GM10266 (cell line): ENCODE measurements at regions not wholly inside any gene's neighbourhood (a gene's known extent, or its start where the extent isn't known, plus 50 kb on each side); places are given as distances from the start of the nearest gene placed in this dataset.

Experiments used
- DNase-seq: peaks from one replicate; pipeline ENCODE4 v3.0.0; 2012; ENCODE audit errors: extremely low spot score
- TF ChIP-seq, protein P1 (sequence below): IDR thresholded peaks from 2 replicates; pipeline ENCODE4 v1.5.1; 2012; ENCODE audit warnings: mild to moderate bottlenecking, low read depth; ENCODE audit not compliant: control insufficient read depth, insufficient read depth; ENCODE audit errors: missing control alignments

DNA sequence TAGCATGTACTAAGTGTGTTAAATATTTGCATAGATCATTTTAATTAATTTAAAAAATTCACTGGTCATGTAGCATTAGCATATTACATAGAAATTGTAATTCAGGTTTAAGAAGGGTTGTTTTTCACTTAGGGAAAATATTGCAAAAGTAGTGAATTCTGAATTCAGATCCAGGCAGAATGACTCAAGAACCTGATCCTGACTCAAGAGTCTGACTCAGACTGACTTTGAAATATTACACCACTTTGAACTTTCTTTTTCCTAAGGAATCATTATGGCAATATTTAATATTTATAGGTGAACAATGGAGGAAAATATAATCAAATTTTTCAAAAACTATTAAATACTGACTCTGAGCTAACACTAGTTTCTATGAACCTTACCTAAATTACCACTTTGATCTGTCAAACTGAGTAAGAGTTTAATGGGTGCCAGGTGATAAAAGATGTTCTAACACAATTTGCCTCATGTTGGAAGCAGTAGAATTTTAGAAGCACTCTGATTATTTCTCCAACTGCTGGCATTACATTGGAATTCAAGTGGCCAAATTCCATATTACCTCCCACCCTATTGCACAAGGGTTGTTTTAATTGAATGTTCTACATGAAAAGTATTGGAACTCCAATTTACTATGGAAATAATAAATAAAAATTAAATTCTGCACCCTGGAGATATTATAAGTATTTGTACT lies 261.6 kb downstream of the SLITRK1 start:
- DNase-seq, result no peak
- TF ChIP-seq, protein P1, sequence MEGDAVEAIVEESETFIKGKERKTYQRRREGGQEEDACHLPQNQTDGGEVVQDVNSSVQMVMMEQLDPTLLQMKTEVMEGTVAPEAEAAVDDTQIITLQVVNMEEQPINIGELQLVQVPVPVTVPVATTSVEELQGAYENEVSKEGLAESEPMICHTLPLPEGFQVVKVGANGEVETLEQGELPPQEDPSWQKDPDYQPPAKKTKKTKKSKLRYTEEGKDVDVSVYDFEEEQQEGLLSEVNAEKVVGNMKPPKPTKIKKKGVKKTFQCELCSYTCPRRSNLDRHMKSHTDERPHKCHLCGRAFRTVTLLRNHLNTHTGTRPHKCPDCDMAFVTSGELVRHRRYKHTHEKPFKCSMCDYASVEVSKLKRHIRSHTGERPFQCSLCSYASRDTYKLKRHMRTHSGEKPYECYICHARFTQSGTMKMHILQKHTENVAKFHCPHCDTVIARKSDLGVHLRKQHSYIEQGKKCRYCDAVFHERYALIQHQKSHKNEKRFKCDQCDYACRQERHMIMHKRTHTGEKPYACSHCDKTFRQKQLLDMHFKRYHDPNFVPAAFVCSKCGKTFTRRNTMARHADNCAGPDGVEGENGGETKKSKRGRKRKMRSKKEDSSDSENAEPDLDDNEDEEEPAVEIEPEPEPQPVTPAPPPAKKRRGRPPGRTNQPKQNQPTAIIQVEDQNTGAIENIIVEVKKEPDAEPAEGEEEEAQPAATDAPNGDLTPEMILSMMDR, result no peak

DNA sequence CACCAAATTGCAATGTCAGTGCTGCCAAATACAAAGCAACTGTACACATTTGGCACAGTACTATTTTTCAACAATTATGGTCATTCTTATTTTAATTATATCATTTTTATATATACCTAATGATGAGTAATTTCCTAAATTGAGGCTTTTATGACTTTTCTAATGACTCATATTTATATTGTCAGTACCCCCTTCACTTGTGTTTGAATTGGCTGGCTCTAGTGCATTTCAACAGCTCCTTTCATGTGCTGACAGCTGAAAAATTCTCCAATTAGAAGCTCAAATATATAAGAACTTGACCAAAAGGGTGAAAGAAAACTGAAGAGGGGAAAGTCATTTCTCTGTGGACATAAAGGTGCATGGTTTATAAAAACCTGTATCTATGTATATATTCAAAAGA lies 263.3 kb downstream of the SLITRK1 start:
- TF ChIP-seq, protein P1, result no peak
- no peak for DNase-seq

DNA sequence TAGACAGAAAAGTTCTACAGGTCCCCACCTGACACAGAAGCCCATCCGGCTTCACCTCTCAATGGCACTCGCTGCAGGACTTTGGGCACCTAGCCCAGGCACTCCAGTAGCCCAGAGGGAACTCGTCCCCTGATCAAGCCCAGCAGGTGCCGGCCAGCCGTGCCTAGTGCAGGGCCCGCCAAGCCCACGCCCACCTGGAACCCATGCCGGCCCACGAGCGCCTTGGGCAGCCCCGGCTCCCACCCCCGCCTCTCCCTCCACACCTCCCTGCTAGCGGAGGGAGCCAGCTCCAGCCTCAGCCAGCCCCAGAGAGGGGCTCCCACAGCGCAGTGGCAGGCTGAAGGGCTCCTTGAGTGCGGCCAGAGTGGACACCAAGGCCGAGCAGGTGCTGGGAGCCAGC lies 268.8 kb downstream of the SLITRK1 start:
- TF ChIP-seq, protein P1, result no peak
- no peak for DNase-seq

DNA sequence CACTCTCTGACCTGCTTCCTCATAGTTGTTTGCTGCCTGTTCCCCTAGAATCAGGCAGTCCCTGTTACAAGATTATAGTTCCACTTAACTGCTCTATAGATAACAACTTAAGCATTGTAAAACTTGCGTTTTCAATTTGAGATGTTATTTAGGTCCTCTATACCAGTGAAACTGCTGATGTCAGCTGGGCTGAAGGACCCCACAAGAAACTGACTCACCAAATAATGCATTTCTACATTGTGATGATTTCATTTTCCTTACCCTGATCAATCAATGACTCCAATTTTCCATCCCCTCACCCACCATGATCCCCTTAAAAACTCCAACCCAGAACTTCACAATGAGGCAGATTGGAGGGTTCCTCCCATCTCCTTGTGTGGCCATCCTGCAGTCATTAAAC lies 280.7 kb downstream of the SLITRK1 start:
- no peak for DNase-seq
- TF ChIP-seq, protein P1, result no peak

DNA sequence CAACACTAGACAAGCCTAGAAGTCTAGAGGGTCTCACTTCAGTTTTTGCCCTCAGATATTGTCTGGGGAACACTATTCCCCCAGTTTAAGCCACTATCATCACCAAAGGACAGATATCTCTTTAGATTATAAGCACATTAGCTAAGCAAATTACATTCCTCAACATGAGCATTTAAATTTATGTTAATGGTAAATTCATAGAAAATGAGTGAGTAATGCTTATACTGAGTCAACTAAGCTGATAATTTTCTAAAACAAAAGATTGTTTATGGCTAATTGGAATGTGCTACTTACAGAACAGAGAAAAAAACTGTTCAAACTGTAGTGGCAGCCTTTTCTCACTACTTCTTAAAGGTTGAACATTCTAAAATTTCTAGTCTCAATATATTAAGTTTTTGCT lies 290.2 kb downstream of the SLITRK1 start:
- TF ChIP-seq, protein P1, result no peak
- no peak for DNase-seq

DNA sequence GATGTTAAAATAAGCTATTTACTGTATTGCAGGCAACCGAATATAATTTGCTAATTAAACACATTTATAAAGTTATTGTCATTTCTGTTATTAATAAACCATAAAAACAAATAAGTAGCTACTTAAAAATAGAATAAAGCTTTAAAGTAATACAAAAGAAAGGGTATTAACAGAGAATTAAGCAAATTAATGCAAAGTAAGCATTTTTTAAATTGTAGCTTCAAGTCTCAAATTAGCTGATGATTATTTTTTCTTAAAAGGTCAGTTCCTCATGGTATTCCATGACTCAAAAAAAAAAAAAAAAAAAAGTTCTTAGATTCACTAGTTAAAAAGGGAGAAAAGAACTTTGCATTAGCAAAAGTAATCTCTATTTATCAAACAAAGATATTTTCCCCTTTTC lies 292.5 kb downstream of the SLITRK1 start:
- no peak for DNase-seq
- TF ChIP-seq, protein P1, result no peak

DNA sequence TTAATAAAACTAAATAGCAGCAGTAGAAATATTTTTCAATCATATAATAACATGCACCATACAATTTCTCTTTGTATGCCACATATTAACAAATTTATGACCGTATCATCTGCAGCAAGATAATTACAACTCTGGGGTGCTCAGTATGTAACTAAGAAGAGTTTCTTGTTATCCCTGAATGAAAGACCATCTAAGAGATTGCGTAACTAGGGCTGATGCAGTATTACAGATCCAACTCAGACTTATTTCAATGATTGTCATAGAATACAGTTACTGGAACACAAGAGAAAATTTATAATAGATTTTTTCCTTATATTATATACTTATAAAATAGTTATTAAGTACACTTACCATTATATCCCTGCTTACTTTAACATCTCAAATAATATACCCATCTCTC lies 305.1 kb downstream of the SLITRK1 start:
- no peak for DNase-seq
- TF ChIP-seq, protein P1, result no peak
